ENCODE measurements at regions not wholly inside any gene's neighbourhood (a gene's known extent, or its start where the extent isn't known, plus 50 kb on each side); places are given as distances from the start of the nearest gene placed in this dataset.

DNA sequence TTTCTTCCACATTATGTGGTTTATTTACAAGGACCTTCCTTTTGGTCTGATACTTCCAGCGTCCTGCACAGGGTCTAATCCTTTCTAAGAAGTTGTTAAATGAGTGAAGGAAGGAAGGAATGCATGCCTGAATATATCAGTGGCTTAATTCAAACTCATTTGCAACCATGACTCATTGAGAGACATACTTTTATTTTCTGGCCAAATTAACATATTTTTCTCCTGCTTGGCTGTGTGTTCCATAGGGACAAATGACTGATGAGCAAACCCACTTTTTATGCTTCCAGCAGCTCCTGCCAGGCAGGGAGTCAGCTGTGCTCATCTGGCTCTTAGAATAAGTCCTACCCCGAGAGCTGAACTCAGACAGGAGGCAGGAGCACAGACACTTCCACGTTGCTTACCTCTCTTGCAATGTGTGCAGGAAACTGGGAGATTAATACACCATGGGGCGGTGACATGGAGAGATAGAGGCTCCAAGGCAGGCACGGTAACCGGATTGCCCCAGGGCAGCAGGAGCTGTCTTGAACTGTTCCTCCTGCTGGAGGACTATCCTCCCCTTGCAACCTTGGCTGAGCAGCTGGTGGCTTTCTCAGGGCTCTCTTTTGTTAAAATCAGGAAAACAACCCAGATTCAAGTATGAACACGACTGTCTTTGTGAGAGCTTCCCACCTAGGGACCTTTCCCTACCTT is 667.5 kb upstream of the HS6ST1 start:
- in situ Hi-C loops (cut with HindIII; ENCODE audit: low pct_unique_long_range_greater_than_20kb, low sequenced_read_pairs) = no loop called here

DNA sequence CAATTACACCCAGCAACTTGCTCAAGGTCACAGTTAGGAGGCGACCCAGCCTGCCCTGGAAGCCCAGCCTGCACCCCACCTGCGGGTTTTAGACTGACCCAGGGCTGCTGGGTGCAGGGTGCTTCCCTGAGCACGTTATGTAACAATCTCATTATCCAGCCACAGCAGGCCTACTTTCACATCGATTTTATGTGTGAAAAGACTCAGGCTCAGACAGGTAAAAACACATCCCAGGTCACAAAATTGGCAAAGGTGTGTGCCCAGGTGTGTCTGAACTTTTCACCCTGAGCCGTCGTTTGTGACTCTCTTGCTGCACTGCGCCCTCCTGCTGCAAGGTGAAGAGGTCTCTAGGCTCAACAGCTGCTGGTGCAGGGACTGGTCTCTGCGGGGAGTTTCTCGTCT is 668.2 kb upstream of the HS6ST1 start:
- in situ Hi-C loops (cut with HindIII; ENCODE audit: low pct_unique_long_range_greater_than_20kb, low sequenced_read_pairs) = no loop called here
- DNase-seq (ENCODE audit: low read depth) = no peak

More for the DNA sequence above, 667.5 kb upstream of the HS6ST1 start:
- DNase-seq (ENCODE audit: low read depth) = no peak

DNA sequence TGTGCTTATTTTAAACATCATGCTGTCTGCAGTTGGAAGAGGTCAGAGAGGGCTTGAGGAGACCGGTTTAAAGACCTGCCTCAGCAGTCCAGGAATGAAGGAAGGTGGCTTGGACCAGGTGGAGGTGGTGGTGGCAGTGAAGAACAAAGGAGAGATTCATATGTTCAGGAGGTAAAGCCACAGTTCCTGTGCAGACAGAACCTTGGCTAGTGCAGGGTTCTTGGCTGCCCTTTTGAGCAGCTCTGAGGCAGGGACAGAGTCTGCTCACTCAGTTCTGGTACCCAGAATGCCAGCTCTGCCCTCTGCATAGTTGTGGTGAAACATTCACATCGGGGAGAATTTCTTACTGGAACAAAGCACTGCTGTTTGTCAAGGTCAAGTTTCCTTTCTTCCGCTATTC is 669.7 kb upstream of the HS6ST1 start:
- in situ Hi-C loops (cut with HindIII; ENCODE audit: low pct_unique_long_range_greater_than_20kb, low sequenced_read_pairs) = no loop called here

DNA sequence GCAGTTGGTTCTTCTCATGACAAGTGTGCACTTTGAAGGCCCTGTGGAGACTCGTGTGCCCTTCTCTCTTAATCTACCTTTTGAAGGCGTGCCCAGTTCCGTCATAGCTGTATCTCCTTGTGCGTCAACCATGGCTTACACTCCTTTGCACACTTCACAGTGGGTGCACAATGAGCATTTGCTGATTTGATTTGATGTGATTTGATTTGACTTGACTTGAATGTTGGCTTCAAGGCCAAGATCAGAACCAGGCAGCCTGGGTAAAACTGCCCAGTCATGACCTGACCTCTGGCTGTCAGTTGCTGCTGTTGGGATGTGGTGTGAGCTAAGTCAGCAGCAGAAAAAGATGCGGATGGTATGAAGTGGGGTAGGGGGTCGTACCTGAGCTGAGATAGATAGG is 670.3 kb upstream of the HS6ST1 start:
- in situ Hi-C loops (cut with HindIII; ENCODE audit: low pct_unique_long_range_greater_than_20kb, low sequenced_read_pairs) = no loop called here
- no peak for DNase-seq (ENCODE audit: low read depth)

More for the DNA sequence above, 669.7 kb upstream of the HS6ST1 start:
- DNase-seq (ENCODE audit: low read depth) = no peak

DNA sequence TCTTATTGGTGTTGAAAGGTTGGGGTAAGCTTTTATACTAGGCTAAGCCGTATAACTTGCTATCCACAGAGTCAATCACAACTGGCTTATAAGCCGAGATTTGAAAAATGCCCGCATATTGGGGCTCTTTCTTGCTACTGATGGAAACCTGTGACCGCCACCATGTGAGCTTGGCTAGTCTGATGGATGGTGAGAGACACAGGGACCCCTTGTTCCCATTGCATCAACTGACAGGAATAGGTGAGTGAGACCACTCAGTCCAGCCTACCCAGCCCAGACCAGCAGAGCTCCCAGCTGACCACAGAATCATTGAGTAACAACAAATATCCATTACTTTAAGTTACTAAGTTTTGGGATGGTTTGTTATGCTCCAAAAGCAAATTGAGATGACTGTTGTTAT is 676.4 kb upstream of the HS6ST1 start:
- in situ Hi-C loops (cut with HindIII; ENCODE audit: low pct_unique_long_range_greater_than_20kb, low sequenced_read_pairs) = no loop called here

DNA sequence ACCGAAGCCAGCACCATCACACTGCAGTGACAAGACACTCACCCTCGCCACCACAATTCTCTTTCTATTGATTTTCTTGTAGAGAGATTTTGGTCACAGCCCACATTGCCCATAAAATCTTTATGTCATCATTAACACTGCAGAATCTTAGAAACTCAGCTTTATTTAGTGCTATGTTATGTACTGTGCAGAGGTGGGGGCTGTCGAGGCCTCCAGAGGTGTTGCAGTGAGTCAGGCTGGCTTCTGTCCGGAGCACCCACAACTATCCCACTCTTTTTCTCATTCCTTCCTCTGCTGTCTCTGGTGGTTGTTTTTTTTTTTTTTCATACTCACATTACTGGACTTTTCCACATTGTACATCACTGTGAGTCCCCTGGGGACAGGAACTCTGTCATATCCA is 677.4 kb upstream of the HS6ST1 start:
- in situ Hi-C loops (cut with HindIII; ENCODE audit: low pct_unique_long_range_greater_than_20kb, low sequenced_read_pairs) = no loop called here
- no peak for DNase-seq (ENCODE audit: low read depth)

More for the DNA sequence above, 676.4 kb upstream of the HS6ST1 start:
- no peak for DNase-seq (ENCODE audit: low read depth)

DNA sequence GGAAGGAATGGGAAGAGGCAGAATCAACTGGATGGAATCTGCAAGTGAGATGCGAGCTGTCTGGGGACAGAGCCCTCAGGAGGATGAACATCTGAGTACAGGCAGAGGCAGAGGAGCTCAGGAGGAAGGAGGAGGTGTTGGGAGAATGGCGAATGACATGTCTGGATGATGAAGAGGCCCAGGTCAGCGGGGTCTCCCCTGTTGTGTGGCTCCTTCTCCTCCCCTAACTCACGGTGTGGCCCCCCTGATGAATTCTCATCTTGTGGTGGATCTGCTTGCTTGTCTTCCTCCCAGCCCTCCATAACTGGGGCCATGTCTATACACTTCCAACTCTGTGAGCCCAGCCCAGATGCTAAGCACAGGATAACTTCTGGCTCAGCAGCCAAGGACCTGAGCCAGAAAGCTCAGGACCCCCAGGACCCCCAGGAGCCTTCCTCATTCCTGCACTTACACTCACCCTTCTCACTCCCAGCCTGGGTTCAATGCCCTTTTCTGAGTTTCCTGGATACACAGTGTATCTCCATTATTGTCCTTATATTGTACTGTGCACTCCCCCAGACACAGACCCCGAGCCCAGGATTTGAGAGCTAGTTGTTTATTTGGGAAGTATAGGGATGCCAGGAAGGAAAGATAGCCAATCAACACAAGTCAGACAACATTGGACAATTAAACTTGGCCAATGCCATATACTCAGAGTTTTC is 678.6 kb upstream of the HS6ST1 start:
- no peak for DNase-seq (ENCODE audit: low read depth)
- in situ Hi-C loops (cut with HindIII; ENCODE audit: low pct_unique_long_range_greater_than_20kb, low sequenced_read_pairs) = no loop called here

DNA sequence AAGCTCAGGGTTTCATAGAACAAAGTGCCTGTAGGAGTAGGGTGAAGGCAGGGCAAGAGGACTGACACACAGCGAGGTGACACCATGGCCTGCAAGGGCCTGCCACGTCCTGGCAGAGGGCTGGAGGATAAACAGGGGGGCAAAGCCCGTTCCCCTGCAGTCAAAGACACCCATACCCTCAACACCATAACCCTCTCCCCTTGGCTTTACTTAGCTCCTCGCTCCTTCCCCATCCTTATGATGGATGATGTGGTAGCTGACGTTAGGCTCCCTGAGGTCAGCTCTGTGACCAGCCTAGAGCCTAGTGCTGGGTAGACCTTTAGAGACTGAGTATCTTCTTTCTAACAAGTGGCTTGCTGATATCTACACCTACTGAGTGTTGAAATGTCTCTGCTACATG is 683.3 kb upstream of the HS6ST1 start:
- in situ Hi-C loops (cut with HindIII; ENCODE audit: low pct_unique_long_range_greater_than_20kb, low sequenced_read_pairs) = no loop called here
- no peak for DNase-seq (ENCODE audit: low read depth)

DNA sequence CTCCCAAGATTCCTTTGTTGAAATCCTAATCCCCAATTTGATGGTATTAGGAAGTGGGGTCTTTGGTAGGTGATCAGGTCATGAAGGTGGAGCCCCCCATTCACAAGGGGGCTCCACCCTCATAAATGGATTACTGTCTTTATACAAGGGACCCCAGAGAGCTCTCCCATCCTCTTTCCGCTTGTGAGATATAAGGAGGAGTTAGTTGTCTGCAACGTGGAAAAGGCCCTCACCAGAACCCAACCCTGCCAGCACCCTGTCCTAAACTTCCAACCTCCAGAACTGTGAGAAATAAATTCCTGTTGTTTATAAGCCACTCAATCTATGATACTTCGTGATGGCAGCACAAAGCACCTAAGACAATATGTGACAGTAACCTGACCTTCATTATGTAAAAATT is 684.1 kb upstream of the HS6ST1 start:
- in situ Hi-C loops (cut with HindIII; ENCODE audit: low pct_unique_long_range_greater_than_20kb, low sequenced_read_pairs) = no loop called here
- DNase-seq (ENCODE audit: low read depth) = no peak

DNA sequence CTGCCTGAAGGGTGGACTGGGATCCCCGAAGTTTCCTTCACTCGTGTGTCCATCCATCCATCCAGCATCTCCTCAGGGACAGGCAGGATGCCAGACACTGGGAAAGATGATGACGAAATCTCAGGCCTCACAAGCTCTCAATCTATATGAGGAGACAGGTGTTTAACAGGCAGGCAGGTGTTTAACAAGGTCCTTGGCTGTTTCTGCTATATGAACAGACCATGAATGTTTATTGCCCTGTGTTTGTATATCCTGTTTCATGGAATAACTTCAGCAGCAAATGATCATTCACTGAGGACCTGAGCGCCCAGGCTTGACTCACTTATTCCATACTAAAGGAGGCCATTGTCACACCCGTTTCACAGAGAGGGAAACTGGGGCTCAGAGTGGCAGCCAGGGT is 685.8 kb upstream of the HS6ST1 start:
- in situ Hi-C loops (cut with HindIII; ENCODE audit: low pct_unique_long_range_greater_than_20kb, low sequenced_read_pairs) = no loop called here
- DNase-seq (ENCODE audit: low read depth) = no peak

DNA sequence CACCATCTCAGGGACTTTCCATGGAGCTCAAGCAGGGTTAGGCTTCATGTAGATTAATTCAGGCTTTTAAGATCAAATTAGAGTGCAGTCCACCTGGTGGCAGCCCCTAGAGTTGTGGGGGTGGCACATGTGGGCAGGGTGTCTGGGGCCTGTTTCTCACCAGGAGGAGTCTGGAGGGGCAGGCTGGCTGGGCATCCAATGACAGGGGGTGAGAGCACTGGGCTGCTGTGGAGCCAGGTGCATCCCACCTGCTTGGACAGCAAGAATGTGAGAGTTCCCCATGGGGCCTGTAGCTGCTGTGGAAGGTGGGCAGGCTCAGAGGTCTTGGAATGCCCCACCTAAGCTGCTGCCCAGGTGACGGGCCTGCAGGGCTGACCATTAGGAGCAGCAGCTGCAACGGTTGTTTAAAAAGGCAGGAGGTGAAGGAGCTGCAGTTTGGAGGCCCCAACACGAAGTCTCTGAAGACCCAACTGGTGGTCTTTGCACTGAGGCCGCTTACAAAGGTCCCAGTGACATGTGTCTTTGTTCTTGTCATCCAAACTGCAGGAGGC is 686.3 kb upstream of the HS6ST1 start:
- in situ Hi-C loops (cut with HindIII; ENCODE audit: low pct_unique_long_range_greater_than_20kb, low sequenced_read_pairs) = no loop called here
- DNase-seq (ENCODE audit: low read depth) = no peak

DNA sequence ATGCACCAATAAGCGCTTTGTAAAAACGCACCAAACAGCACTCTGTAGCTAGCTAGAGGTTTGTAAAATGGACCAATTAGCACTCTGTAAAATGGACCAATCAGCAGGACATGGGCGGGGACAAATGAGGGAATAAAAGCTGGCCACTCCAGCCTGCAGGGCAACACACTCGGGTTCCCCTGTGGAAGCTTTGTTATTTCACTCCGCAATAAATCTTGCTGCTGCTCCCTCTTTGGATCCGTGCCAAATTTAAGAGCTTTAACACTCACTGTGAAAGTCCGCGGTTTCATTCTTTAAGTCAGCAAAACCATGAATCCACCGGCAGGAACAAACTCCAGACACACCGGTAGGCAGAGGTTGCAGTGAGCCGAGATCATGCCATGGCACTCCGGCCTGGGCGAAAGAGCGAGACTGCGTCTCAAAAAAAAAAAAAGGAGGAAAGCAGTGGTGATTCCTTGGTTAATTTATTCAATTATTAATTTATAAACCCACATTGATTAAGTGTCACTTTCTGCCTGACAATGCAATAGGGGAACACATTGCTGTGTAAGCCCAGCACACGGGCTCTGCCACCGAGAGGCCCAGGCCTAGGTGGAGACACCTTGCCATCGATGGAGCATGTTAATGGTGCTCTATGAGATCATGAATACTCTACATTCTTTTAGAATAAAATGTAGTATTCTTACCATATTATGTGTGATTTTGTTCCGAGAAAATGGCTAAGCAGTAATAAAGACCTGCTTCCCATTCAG is 687.6 kb upstream of the HS6ST1 start:
- in situ Hi-C loops (cut with HindIII; ENCODE audit: low pct_unique_long_range_greater_than_20kb, low sequenced_read_pairs) = no loop called here
- no peak for DNase-seq (ENCODE audit: low read depth)

DNA sequence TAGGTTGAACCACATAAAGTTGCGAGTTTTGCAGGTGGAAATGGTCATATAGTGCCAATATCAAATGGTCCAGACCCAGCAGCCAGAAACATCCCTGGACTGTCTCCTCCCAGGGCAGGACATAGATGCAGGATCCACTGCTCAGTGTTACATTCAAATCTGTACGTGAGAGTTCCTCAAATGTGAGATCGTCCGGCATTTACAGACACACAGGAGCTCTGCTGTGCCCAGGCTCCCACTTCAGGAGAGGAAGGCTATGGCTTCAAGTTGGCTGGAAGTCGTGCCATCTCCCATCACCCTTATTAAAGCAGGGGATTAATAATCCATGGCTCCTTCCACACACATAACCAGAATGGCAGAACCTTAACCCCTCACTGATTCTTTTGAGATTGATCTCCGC is 688.2 kb upstream of the HS6ST1 start:
- DNase-seq (ENCODE audit: low read depth) = no peak
- in situ Hi-C loops (cut with HindIII; ENCODE audit: low pct_unique_long_range_greater_than_20kb, low sequenced_read_pairs) = no loop called here

DNA sequence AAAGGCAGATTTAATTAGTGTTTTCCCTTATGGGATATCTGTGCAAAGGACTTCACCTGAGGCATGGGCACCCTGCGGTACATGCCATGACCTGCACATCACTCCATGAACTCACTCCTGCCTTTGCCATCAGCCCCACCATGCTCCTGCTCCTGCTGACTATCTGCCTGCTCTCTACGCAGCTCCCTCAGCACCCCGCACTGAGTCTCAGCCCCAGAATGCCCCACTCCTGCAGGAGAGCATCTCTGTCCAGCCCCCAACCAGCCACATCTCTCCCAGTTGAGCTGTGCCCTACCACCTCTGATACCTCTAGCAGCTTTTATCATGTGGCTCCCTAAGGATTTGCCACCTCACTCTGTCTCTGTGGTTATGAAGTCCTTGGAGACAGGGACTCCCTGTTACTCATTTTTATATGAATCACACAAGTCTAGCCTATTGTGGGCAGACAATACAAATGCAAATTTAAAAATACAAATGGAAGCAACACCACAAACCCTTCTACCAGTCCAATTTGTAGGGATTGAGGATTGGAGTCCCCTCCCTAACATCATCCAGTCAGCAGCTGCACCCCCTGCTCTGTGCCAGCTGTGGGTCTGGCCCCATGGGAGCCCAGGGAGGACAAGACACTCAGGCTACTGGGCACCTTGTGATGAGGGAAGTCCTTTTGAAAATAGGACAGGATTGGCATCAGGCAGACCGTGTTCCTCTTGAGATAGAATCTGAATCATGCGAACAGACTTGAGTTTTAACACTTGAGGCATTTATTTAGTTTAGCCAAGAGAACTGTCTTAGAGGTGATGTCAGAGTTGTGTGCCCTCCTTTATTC is 689.6 kb upstream of the HS6ST1 start:
- in situ Hi-C loops (cut with HindIII; ENCODE audit: low pct_unique_long_range_greater_than_20kb, low sequenced_read_pairs) = no loop called here
- no peak for DNase-seq (ENCODE audit: low read depth)

DNA sequence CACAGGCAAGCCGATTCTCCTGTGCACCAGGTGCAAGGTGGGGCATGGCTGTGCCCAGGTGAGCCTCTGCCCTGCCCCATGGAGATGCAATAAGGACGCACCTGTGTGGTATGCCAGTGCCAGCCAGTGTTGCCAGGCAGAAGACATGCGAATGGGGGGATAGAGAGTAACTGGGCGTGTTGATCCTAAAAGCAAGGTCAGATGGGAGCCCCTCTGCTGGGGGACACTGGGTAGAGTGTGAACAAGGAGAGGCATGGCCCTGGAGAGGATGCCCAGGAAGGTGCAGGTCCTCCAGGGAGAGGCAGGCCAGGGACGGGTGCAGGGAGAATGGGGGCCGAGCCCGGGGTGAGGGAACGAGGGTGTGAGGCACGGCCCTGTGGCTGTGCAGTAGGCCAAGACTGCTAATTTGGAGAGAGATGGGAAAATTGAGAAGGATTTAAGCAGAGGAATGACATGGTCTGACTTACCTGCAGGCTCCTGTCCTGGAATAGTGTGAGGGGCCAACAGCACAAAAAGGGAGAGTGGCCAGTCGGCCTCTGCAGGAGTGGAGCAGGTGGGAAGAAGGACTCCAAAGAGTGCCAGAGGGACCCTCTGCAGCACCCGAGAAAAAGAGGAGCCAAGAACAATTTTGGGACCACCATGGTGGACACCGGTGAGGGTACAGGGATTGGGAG is 690.4 kb upstream of the HS6ST1 start:
- no peak for DNase-seq (ENCODE audit: low read depth)
- in situ Hi-C loops (cut with HindIII; ENCODE audit: low pct_unique_long_range_greater_than_20kb, low sequenced_read_pairs) = no loop called here

DNA sequence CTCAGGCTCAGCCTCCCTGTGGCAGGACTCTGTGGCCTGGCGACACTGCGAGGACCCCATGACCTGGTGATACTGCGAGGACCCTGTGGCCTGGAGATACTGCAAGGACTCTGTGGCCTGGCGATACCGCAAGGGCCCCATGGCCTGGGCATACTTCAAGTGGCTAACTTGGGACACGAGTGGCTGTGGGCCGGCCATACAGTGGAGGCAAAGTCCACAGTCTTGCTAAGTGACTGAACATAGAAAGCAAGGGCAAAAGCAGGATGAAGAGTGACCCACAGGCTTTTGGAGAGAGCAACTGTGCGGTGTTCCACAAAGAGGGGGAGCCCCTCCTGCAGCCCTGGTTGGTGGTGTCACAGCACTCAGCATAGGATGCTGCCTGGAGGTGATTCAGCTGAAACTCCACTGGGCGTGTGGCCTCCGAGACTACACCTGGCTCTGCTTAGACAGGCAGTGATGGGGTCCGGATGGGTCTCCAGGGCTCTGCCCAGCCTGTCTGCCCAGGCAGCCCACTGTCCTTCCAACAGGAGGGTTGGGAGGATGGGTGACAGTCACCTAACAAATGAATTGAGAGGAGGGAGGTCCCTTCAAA is 691.0 kb upstream of the HS6ST1 start:
- DNase-seq (ENCODE audit: low read depth) = no peak
- in situ Hi-C loops (cut with HindIII; ENCODE audit: low pct_unique_long_range_greater_than_20kb, low sequenced_read_pairs) = no loop called here

DNA sequence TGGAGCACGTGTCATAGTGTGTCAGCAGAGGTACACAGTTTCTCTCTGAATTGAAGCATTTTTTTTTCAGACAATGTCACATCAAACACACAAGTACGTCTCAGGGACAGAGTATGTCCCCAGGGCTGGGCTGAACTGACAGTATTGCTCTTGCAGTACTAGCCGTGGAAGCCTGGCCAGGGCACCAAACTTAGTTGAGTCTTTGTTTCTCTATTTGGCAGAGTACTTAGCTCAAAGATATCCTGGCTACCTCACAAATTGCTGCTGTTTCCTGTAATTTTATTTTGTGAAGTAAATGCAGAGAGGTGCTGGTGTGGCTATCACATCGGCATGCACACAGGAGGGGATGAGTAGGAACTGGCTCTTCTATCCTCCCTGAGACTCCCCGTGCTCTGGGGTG is 691.6 kb upstream of the HS6ST1 start:
- no peak for DNase-seq (ENCODE audit: low read depth)
- in situ Hi-C loops (cut with HindIII; ENCODE audit: low pct_unique_long_range_greater_than_20kb, low sequenced_read_pairs) = no loop called here

Measured in Caki2 (cell line).